CD4-positive, CD25-positive, alpha-beta regulatory T cell (primary cell): ENCODE measurements at regions not wholly inside any gene's neighbourhood (a gene's known extent, or its start where the extent isn't known, plus 50 kb on each side); places are given as distances from the start of the nearest gene placed in this dataset.

Experiments used
- ATAC-seq, 2 donors: fragments of 150-1000 bp; cut with Tn5 transposase; one replicate each; pipeline ENCODE4 v1.10.0; 2021; ENCODE audit warnings: low read depth in 2 of 2, moderate number of reproducible peaks in 2 of 2, moderate library complexity in 1 of 2
- DNase-seq, 3 donors: peaks; one replicate each; pipeline versions ENCODE4 v3.0.0 to v3.0.0-alpha.2; 2012 to 2022; ENCODE audit warnings: mixed read lengths in 1 of 3
- H3K27ac ChIP-seq: one replicate; pipeline ENCODE4 v1.7.0; 2013; ENCODE audit warnings: mild to moderate bottlenecking, low read length; ENCODE audit not compliant: insufficient read depth, poor library complexity, severe bottlenecking
- H3K27me3 ChIP-seq: one replicate; pipeline ENCODE4 v1.7.0; 2013; ENCODE audit warnings: low read length; ENCODE audit not compliant: control insufficient read depth, insufficient read depth
- H3K36me3 ChIP-seq: one replicate; pipeline ENCODE4 v1.7.0; 2013; ENCODE audit warnings: mild to moderate bottlenecking, low read length, moderate library complexity; ENCODE audit not compliant: control insufficient read depth, insufficient read depth
- H3K4me1 ChIP-seq: 2 replicates; pipeline ENCODE4 v1.7.0; 2013; ENCODE audit warnings: mild to moderate bottlenecking, low read length; ENCODE audit not compliant: insufficient read depth, control insufficient read depth, poor library complexity, severe bottlenecking
- H3K4me3 ChIP-seq: one replicate; pipeline ENCODE4 v1.7.0; 2013; ENCODE audit warnings: low read depth, mild to moderate bottlenecking, low read length, moderate library complexity
- H3K9me3 ChIP-seq, 2 experiments: 1 replicate in 1 of 2; 2 replicates in 1 of 2; pipeline ENCODE4 v1.7.0; 2013; ENCODE audit warnings: low read length in 2 of 2, mild to moderate bottlenecking in 1 of 2, moderate library complexity in 1 of 2; ENCODE audit not compliant: control insufficient read depth in 2 of 2
- H3K27ac Mint-ChIP-seq, 3 donors: one replicate each; pipeline ENCODE4 v1.8.0; 2020 to 2022; ENCODE audit warnings: mild to moderate bottlenecking in 3 of 3, mixed read lengths in 3 of 3, moderate library complexity in 2 of 3
- H3K27me3 Mint-ChIP-seq: one replicate; pipeline ENCODE4 v1.8.0; 2022; ENCODE audit warnings: mild to moderate bottlenecking, mixed read lengths
- H3K36me3 Mint-ChIP-seq: one replicate; pipeline ENCODE4 v1.8.0; 2020; ENCODE audit warnings: mixed read lengths
- H3K4me1 Mint-ChIP-seq, 4 donors: one replicate each; pipeline ENCODE4 v1.8.0; 2020 to 2022; ENCODE audit warnings: mixed read lengths in 4 of 4, mild to moderate bottlenecking in 1 of 4
- H3K4me3 Mint-ChIP-seq, 4 donors: one replicate each; pipeline ENCODE4 v1.8.0; 2020 to 2022; ENCODE audit warnings: mild to moderate bottlenecking in 4 of 4, mixed read lengths in 4 of 4, moderate library complexity in 3 of 4
- H3K9me3 Mint-ChIP-seq, 7 donors: one replicate each; pipeline ENCODE4 v1.8.0; 2020 to 2022; ENCODE audit warnings: mixed read lengths in 7 of 7, mild to moderate bottlenecking in 3 of 7, moderate library complexity in 2 of 7

- H3K36me3 Mint-ChIP-seq, result no peaks in the 10 kb centered on the region
Observed at GRCh38 chr1:239922778-239923522, 168.7 kb upstream of the FMN2 start.

GRCh38 chr1:239924741-239925350, 166.8 kb upstream of the FMN2 start:
- H3K27me3 ChIP-seq, result no peaks in the 10 kb centered on the region
- Mint-ChIP-seq H3K4me1 (no peaks in the 10 kb centered on the region), H3K27me3 (peaks cover 4% of the 10 kb centered on the region), H3K9me3 (peaks cover 0 to 1% (median 0%) of the 10 kb centered on the region in 7 donors), H3K36me3 (no peaks in the 10 kb centered on the region), H3K27ac (no peak overlapping the region), H3K4me3 (no peak overlapping the region)
- no peak for DNase-seq
- H3K9me3 ChIP-seq, result no peaks in the 10 kb centered on the region
- H3K4me1 ChIP-seq, result no peaks in the 10 kb centered on the region
- no peak overlapping the region for H3K27ac ChIP-seq
- H3K4me3 ChIP-seq, result no peak overlapping the region
- no peak for ATAC-seq
- H3K36me3 ChIP-seq, result no peaks in the 10 kb centered on the region

More at GRCh38 chr1:239922778-239923522, 168.7 kb upstream of the FMN2 start:
- Histone ChIP-seq H3K27me3 (no peaks in the 10 kb centered on the region), H3K4me3 (no peak overlapping the region), H3K36me3 (no peaks in the 10 kb centered on the region), H3K4me1 (no peaks in the 10 kb centered on the region), H3K9me3 (no peaks in the 10 kb centered on the region), H3K27ac (no peak overlapping the region)
- DNase-seq, result no peak
- Mint-ChIP-seq H3K4me1 (no peaks in the 10 kb centered on the region), H3K27ac (no peak overlapping the region), H3K9me3 (no peaks in the 10 kb centered on the region), H3K27me3 (peaks cover 4% of the 10 kb centered on the region), H3K4me3 (no peak overlapping the region)
- ATAC-seq, result no peak

- DNase-seq, result no peak
- no peak overlapping the region for H3K27ac Mint-ChIP-seq
- H3K27me3 Mint-ChIP-seq, result peaks cover 4% of the 10 kb centered on the region
- no peak overlapping the region for H3K27ac ChIP-seq
- no peak overlapping the region for H3K4me3 ChIP-seq
- no peaks in the 10 kb centered on the region for H3K36me3 Mint-ChIP-seq
- H3K4me3 Mint-ChIP-seq, result no peak overlapping the region
- ATAC-seq, result no peak
- peaks cover 0 to 1% (median 0%) of the 10 kb centered on the region in 7 donors for H3K9me3 Mint-ChIP-seq
- H3K36me3 ChIP-seq, result no peaks in the 10 kb centered on the region
- no peaks in the 10 kb centered on the region for H3K27me3 ChIP-seq
- H3K4me1 Mint-ChIP-seq, result no peaks in the 10 kb centered on the region
- H3K9me3 ChIP-seq, result no peaks in the 10 kb centered on the region
- H3K4me1 ChIP-seq, result no peaks in the 10 kb centered on the region
Observed at GRCh38 chr1:239926184-239926583, 165.5 kb upstream of the FMN2 start.

GRCh38 chr1:239929317-239929716, 162.4 kb upstream of the FMN2 start:
- ATAC-seq (no peak), DNase-seq (no peak)
- Mint-ChIP-seq H3K27me3 (no peaks in the 10 kb centered on the region), H3K27ac (no peak overlapping the region), H3K36me3 (no peaks in the 10 kb centered on the region), H3K4me1 (no peaks in the 10 kb centered on the region), H3K4me3 (no peak overlapping the region), H3K9me3 (peaks cover 0 to 1% (median 0%) of the 10 kb centered on the region in 7 donors)
- Histone ChIP-seq H3K9me3 (no peaks in the 10 kb centered on the region), H3K27me3 (no peaks in the 10 kb centered on the region), H3K4me3 (no peak overlapping the region), H3K4me1 (no peaks in the 10 kb centered on the region), H3K36me3 (no peaks in the 10 kb centered on the region), H3K27ac (no peak overlapping the region)

- H3K27me3 Mint-ChIP-seq, result no peaks in the 10 kb centered on the region
- Histone ChIP-seq H3K36me3 (no peaks in the 10 kb centered on the region), H3K4me1 (no peaks in the 10 kb centered on the region), H3K27me3 (no peaks in the 10 kb centered on the region), H3K4me3 (no peak overlapping the region), H3K9me3 (no peaks in the 10 kb centered on the region), H3K27ac (no peak overlapping the region)
- no peak overlapping the region for H3K27ac Mint-ChIP-seq
- H3K4me1 Mint-ChIP-seq, result no peaks in the 10 kb centered on the region
- no peaks in the 10 kb centered on the region for H3K36me3 Mint-ChIP-seq
- peaks cover 0 to 1% (median 0%) of the 10 kb centered on the region in 7 donors for H3K9me3 Mint-ChIP-seq
- H3K4me3 Mint-ChIP-seq, result no peak overlapping the region
- DNase-seq, result no peak
- ATAC-seq, result no peak
Observed at GRCh38 chr1:239930686-239931262, 160.9 kb upstream of the FMN2 start.

- H3K4me3 ChIP-seq, result no peak overlapping the region
- no peaks in the 10 kb centered on the region for H3K9me3 ChIP-seq
- no peak for ATAC-seq
- no peak for DNase-seq
- H3K27ac ChIP-seq, result no peak overlapping the region
- H3K4me1 Mint-ChIP-seq, result no peaks in the 10 kb centered on the region
- no peaks in the 10 kb centered on the region for H3K4me1 ChIP-seq
- no peaks in the 10 kb centered on the region for H3K36me3 Mint-ChIP-seq
- H3K27me3 Mint-ChIP-seq, result no peaks in the 10 kb centered on the region
- H3K36me3 ChIP-seq, result no peaks in the 10 kb centered on the region
- H3K9me3 Mint-ChIP-seq, result peaks cover 0 to 1% (median 0%) of the 10 kb centered on the region in 7 donors
- H3K27ac Mint-ChIP-seq, result no peak overlapping the region
- no peak overlapping the region for H3K4me3 Mint-ChIP-seq
- H3K27me3 ChIP-seq, result no peaks in the 10 kb centered on the region
Observed at GRCh38 chr1:239931341-239931740, 160.3 kb upstream of the FMN2 start.

GRCh38 chr1:239939602-239940001, 152.1 kb upstream of the FMN2 start:
- H3K4me1 Mint-ChIP-seq, result no peaks in the 10 kb centered on the region
- Histone ChIP-seq H3K27me3 (no peaks in the 10 kb centered on the region), H3K9me3 (peaks cover 0 to 3% of the 10 kb centered on the region in 2 experiments), H3K4me3 (no peak overlapping the region), H3K4me1 (no peaks in the 10 kb centered on the region), H3K36me3 (no peaks in the 10 kb centered on the region), H3K27ac (no peak overlapping the region)
- peaks cover 0 to 8% (median 3%) of the 10 kb centered on the region in 7 donors for H3K9me3 Mint-ChIP-seq
- no peaks in the 10 kb centered on the region for H3K36me3 Mint-ChIP-seq
- H3K27me3 Mint-ChIP-seq, result no peaks in the 10 kb centered on the region
- DNase-seq, result no peak
- ATAC-seq, result no peak
- no peak overlapping the region for H3K27ac Mint-ChIP-seq
- no peak overlapping the region for H3K4me3 Mint-ChIP-seq
